ENCODE measurements at regions not wholly inside any gene's neighbourhood (a gene's known extent, or its start where the extent isn't known, plus 50 kb on each side); places are given as distances from the start of the nearest gene placed in this dataset.

- no peak for TF ChIP-seq CTCF (IDR thresholded peaks at IDR 0.05)
- TF ChIP-seq POLR2AphosphoS5 (IDR thresholded peaks at IDR 0.05): no peak
Observed at GRCh38 chr20:58011947-58012610, 216.4 kb downstream of the ANKRD60 start.
